Osteoblast (primary cell): ENCODE measurements at regions not wholly inside any gene's neighbourhood (a gene's known extent, or its start where the extent isn't known, plus 50 kb on each side); places are given as distances from the start of the nearest gene placed in this dataset.
A peak's percentile ranks its signal among the peaks of the same experiment; 100 is the strongest.

ENCODE experiments used
- DNase-seq: peaks from one replicate; pipeline ENCODE4 v3.0.0; 2011; ENCODE audit warnings: low spot score, mixed read lengths; ENCODE audit not compliant: insufficient read length; ENCODE audit errors: missing footprints
- H2AFZ ChIP-seq: 2 replicates; pipeline ENCODE4 v1.6.0; 2011; ENCODE audit warnings: mild to moderate bottlenecking, low read length
- H3K27ac ChIP-seq: 2 replicates; pipeline ENCODE4 v1.5.1; 2011; ENCODE audit warnings: mild to moderate bottlenecking, low read depth, low read length, moderate library complexity
- H3K27me3 ChIP-seq: 2 replicates; pipeline ENCODE4 v1.6.0; 2012; ENCODE audit warnings: mild to moderate bottlenecking, control low read depth, inconsistent platforms, low read length, moderate library complexity; ENCODE audit not compliant: insufficient read depth
- H3K36me3 ChIP-seq: 2 replicates; pipeline ENCODE4 v1.5.1; 2011; ENCODE audit warnings: mild to moderate bottlenecking, low read length, control low read depth, moderate library complexity; ENCODE audit not compliant: insufficient read depth
- H3K4me1 ChIP-seq: 2 replicates; pipeline ENCODE4 v1.5.1; 2011; ENCODE audit warnings: mild to moderate bottlenecking, low read length, control low read depth, moderate library complexity; ENCODE audit not compliant: insufficient read depth
- H3K4me2 ChIP-seq: 2 replicates; pipeline ENCODE4 v1.6.0; 2011; ENCODE audit warnings: mild to moderate bottlenecking, low read length; ENCODE audit not compliant: insufficient read depth
- H3K4me3 ChIP-seq: fragments of 200-600 bp; sonication (generic); 3 replicates; pipeline ENCODE4 v1.5.1; 2012; ENCODE audit warnings: mild to moderate bottlenecking, low read length, inconsistent platforms; ENCODE audit not compliant: insufficient read depth
- H3K79me2 ChIP-seq: 2 replicates; pipeline ENCODE4 v1.6.0; 2012; ENCODE audit warnings: mild to moderate bottlenecking, low read length, control low read depth, inconsistent platforms; ENCODE audit not compliant: insufficient read depth
- H3K9me3 ChIP-seq: 2 replicates; pipeline ENCODE4 v1.5.1; 2011; ENCODE audit warnings: low read depth, low read length, control low read depth
- H4K20me1 ChIP-seq: 2 replicates; pipeline ENCODE4 v1.6.0; 2012; ENCODE audit warnings: mild to moderate bottlenecking, low read length, control low read depth; ENCODE audit not compliant: insufficient read depth
- CTCF ChIP-seq: IDR thresholded peaks from 2 replicates; pipeline ENCODE4 v1.5.1; 2011; ENCODE audit warnings: mild to moderate bottlenecking, low read depth, low read length, moderate library complexity; ENCODE audit errors: extremely low read depth

- H3K9me3 ChIP-seq, result no peaks in the 10 kb centered on the region
- no peak for TF ChIP-seq CTCF
- H3K27me3 ChIP-seq, result no peaks in the 10 kb centered on the region
- peak overlapping the region; percentile 14 for H2AFZ ChIP-seq
- no peaks in the 10 kb centered on the region for H4K20me1 ChIP-seq
- no peak for DNase-seq
- no peaks in the 10 kb centered on the region for H3K36me3 ChIP-seq
- no peak overlapping the region for H3K4me3 ChIP-seq
- peaks cover 5% of the 10 kb centered on the region for H3K4me1 ChIP-seq
- H3K79me2 ChIP-seq, result no peaks in the 10 kb centered on the region
- H3K4me2 ChIP-seq, result peak overlapping the region; percentile 33
- peak overlapping the region; percentile 1 for H3K27ac ChIP-seq
Measured at GRCh38 chr2:5803547-5803946, 111.4 kb downstream of the SOX11 start.

GRCh38 chr2:5818961-5819600 is 126.9 kb downstream of the SOX11 start:
- Histone ChIP-seq H4K20me1 (no peaks in the 10 kb centered on the region), H3K27me3 (no peaks in the 10 kb centered on the region), H3K36me3 (no peaks in the 10 kb centered on the region), H3K4me2 (no peak overlapping the region), H3K79me2 (no peaks in the 10 kb centered on the region), H3K9me3 (no peaks in the 10 kb centered on the region), H3K27ac (no peak overlapping the region), H2AFZ (no peak overlapping the region), H3K4me3 (no peak overlapping the region), H3K4me1 (no peaks in the 10 kb centered on the region)
- no peak for TF ChIP-seq CTCF
- DNase-seq, result no peak

- H3K4me3 ChIP-seq, result no peak overlapping the region
- H3K27ac ChIP-seq, result no peak overlapping the region
- no peaks in the 10 kb centered on the region for H4K20me1 ChIP-seq
- H3K4me1 ChIP-seq, result no peaks in the 10 kb centered on the region
- no peak overlapping the region for H2AFZ ChIP-seq
- no peak for TF ChIP-seq CTCF
- H3K36me3 ChIP-seq, result no peaks in the 10 kb centered on the region
- no peak overlapping the region for H3K4me2 ChIP-seq
- DNase-seq, result no peak
- H3K27me3 ChIP-seq, result no peaks in the 10 kb centered on the region
- H3K9me3 ChIP-seq, result peaks cover 3% of the 10 kb centered on the region
- H3K79me2 ChIP-seq, result no peaks in the 10 kb centered on the region
Measured at GRCh38 chr2:5824126-5824525, 131.9 kb downstream of the SOX11 start.

GRCh38 chr2:5825686-5826085 is 133.5 kb downstream of the SOX11 start:
- H3K4me3 ChIP-seq, result no peak overlapping the region
- TF ChIP-seq CTCF, result no peak
- no peaks in the 10 kb centered on the region for H4K20me1 ChIP-seq
- no peak overlapping the region for H3K27ac ChIP-seq
- H3K9me3 ChIP-seq, result peaks cover 3% of the 10 kb centered on the region
- H3K4me1 ChIP-seq, result no peaks in the 10 kb centered on the region
- DNase-seq, result no peak
- H3K79me2 ChIP-seq, result no peaks in the 10 kb centered on the region
- H2AFZ ChIP-seq, result no peak overlapping the region
- H3K36me3 ChIP-seq, result no peaks in the 10 kb centered on the region
- H3K27me3 ChIP-seq, result no peaks in the 10 kb centered on the region
- H3K4me2 ChIP-seq, result no peak overlapping the region
